RWPE1 (cell line): ENCODE measurements at regions not wholly inside any gene's neighbourhood (a gene's known extent, or its start where the extent isn't known, plus 50 kb on each side); places are given as distances from the start of the nearest gene placed in this dataset.
"Not testable (repeated sequence)": the region's sequence is repeated elsewhere in the genome, so short reads cannot be mapped to it uniquely, and the experiment has no call there.

Experiments used
- CTCF ChIA-PET: fragments of 350-600 bp; sonication (Branson Sonifier 250); formaldehyde crosslinking; extraction: SDS; loops from one replicate; lab custom pipeline; 2021; lab: Yijun Ruan, JAX
- POLR2A ChIA-PET: fragments of 400-600 bp; formaldehyde crosslinking; extraction: SDS; loops from one replicate; lab custom pipeline; 2020; ENCODE audit warnings: antibody characterized with exemption; ENCODE audit not compliant: low non-redundant PET; lab: Yijun Ruan, JAX
- DNase-seq: peaks from one replicate; pipeline ENCODE4 v3.0.0; 2012; ENCODE audit warnings: low spot score
- H3K27ac ChIP-seq: fragments of 450-650 bp; 2 replicates; pipeline ENCODE4 v1.5.1; 2017
- CTCF ChIP-seq: fragments of 450-650 bp; conservative IDR thresholded peaks from 2 replicates; pipeline ENCODE4 v1.5.1; 2017; ENCODE audit warnings: low read depth, mild to moderate bottlenecking

GRCh38 chr2:240238786-240239185 is 98.3 kb upstream of the OTOS start:
- POLR2A ChIA-PET, result no interaction called here
- CTCF ChIA-PET, result interaction anchor here (0.5 kb wide), 1 partner anchor 180 kb away, joined by 4 read pairs; no protein-coding TSS in a partner anchor
- no peak for TF ChIP-seq CTCF
- no peak overlapping the region for H3K27ac ChIP-seq
- no peak for DNase-seq

GRCh38 chr2:240239325-240239724 is 98.9 kb upstream of the OTOS start:
- CTCF ChIA-PET, result no interaction called here
- no peak for TF ChIP-seq CTCF
- DNase-seq, result no peak
- no peak overlapping the region for H3K27ac ChIP-seq
- POLR2A ChIA-PET, result no interaction called here

- ChIA-PET POLR2A (no interaction called here), CTCF (no interaction called here)
- DNase-seq, result no peak
- TF ChIP-seq CTCF, result no peak
- H3K27ac ChIP-seq, result no peak overlapping the region
Measured at GRCh38 chr2:240240017-240240734, 99.7 kb upstream of the OTOS start.

- POLR2A ChIA-PET, result no interaction called here
Measured at GRCh38 chr2:240240781-240241180, 100.3 kb upstream of the OTOS start.

GRCh38 chr2:240241572-240241971 is 101.1 kb upstream of the OTOS start:
- POLR2A ChIA-PET, result no interaction called here
- no peak for TF ChIP-seq CTCF
- H3K27ac ChIP-seq, result no peak overlapping the region
- CTCF ChIA-PET, result interaction anchor here (0.7 kb wide), 1 partner anchor 195 kb away, joined by 3 read pairs; no protein-coding TSS in a partner anchor
- DNase-seq, result no peak

More at GRCh38 chr2:240240781-240241180, 100.3 kb upstream of the OTOS start:
- H3K27ac ChIP-seq, result no peak overlapping the region
- no peak for DNase-seq
- no peak for TF ChIP-seq CTCF
- CTCF ChIA-PET, result no interaction called here

GRCh38 chr2:240243049-240243448 is 102.6 kb upstream of the OTOS start:
- CTCF ChIA-PET, H3K27ac ChIP-seq, POLR2A ChIA-PET, DNase-seq: not testable (repeated sequence)

GRCh38 chr2:240244543-240244942 is 104.1 kb upstream of the OTOS start:
- ChIA-PET POLR2A (no interaction called here), CTCF (interaction anchor here (0.5 kb wide), 1 partner anchor 90 kb away, joined by 3 read pairs; no protein-coding TSS in a partner anchor)
- TF ChIP-seq CTCF, result no peak
- H3K27ac ChIP-seq, result no peak overlapping the region
- DNase-seq, result no peak
